RCC 7860 (cell line): ENCODE measurements at regions not wholly inside any gene's neighbourhood (a gene's known extent, or its start where the extent isn't known, plus 50 kb on each side); places are given as distances from the start of the nearest gene placed in this dataset.
A peak's percentile ranks its signal among the peaks of the same experiment; 100 is the strongest.
"Not testable (repeated sequence)": the region's sequence is repeated elsewhere in the genome, so short reads cannot be mapped to it uniquely, and the experiment has no call there.

Experiments
- DNase-seq: peaks from one replicate; pipeline ENCODE4 v3.0.0-alpha.2; 2015; ENCODE audit warnings: low spot score
- FAIRE-seq: peaks from 2 replicates; lab custom pipeline; 2012; peaks lifted over from hg19 to GRCh38; lab: Jason Lieb, UNC

- DNase-seq, result peak; percentile 6
- peak; percentile 45 for FAIRE-seq
Observed at GRCh38 chr20:16801919-16802651, 53.9 kb downstream of the OTOR start.

GRCh38 chr20:16802652-16802935 lies 54.4 kb downstream of the OTOR start:
- no peak for FAIRE-seq
- DNase-seq, result no peak

GRCh38 chr20:16803965-16804792 lies 56.0 kb downstream of the OTOR start:
- FAIRE-seq (no peak), DNase-seq (no peak)

- FAIRE-seq (no peak), DNase-seq (no peak)
Observed at GRCh38 chr20:16804793-16805187, 56.6 kb downstream of the OTOR start.

GRCh38 chr20:16806061-16806460 lies 57.9 kb downstream of the OTOR start:
- no peak for DNase-seq
- FAIRE-seq, result no peak

GRCh38 chr20:16806886-16807285 lies 58.7 kb downstream of the OTOR start:
- no peak for DNase-seq
- FAIRE-seq, result no peak

GRCh38 chr20:16808796-16809195 lies 60.6 kb downstream of the OTOR start:
- DNase-seq (no peak), FAIRE-seq (no peak)

- FAIRE-seq (no peak), DNase-seq (peak; percentile 26)
Observed at GRCh38 chr20:16810216-16810615, 62.1 kb downstream of the OTOR start.

GRCh38 chr20:16816192-16816591 lies 68.0 kb downstream of the OTOR start:
- no peak for FAIRE-seq
- no peak for DNase-seq

- FAIRE-seq, result no peak
- no peak for DNase-seq
Observed at GRCh38 chr20:16819483-16819882, 71.3 kb downstream of the OTOR start.

GRCh38 chr20:16821211-16822089 lies 73.3 kb downstream of the OTOR start:
- FAIRE-seq (no peak), DNase-seq (peak; percentile 40)

- no peak for FAIRE-seq
- DNase-seq, result no peak
Observed at GRCh38 chr20:16824664-16825063, 76.5 kb downstream of the OTOR start.

GRCh38 chr20:16828666-16829305 lies 80.6 kb downstream of the OTOR start:
- no peak for FAIRE-seq
- DNase-seq, result no peak

GRCh38 chr20:16835690-16836089 lies 87.5 kb downstream of the OTOR start:
- DNase-seq, FAIRE-seq: not testable (repeated sequence)

GRCh38 chr20:16842486-16843120 lies 94.4 kb downstream of the OTOR start:
- FAIRE-seq, result no peak

GRCh38 chr20:16844406-16844805 lies 96.2 kb downstream of the OTOR start:
- no peak for FAIRE-seq
- no peak for DNase-seq

More at GRCh38 chr20:16842486-16843120, 94.4 kb downstream of the OTOR start:
- DNase-seq, result no peak

- peak; percentile 16 for DNase-seq
- no peak for FAIRE-seq
Observed at GRCh38 chr20:16846006-16846405, 97.8 kb downstream of the OTOR start.

GRCh38 chr20:16848061-16848460 lies 99.9 kb downstream of the OTOR start:
- DNase-seq, result no peak
- FAIRE-seq, result no peak

- no peak for DNase-seq
- no peak for FAIRE-seq
Observed at GRCh38 chr20:16848526-16848925, 100.4 kb downstream of the OTOR start.

- no peak for FAIRE-seq
- DNase-seq, result no peak
Observed at GRCh38 chr20:16860914-16861313, 112.8 kb downstream of the OTOR start.
